Islet precursor cell (in vitro differentiated cells): ENCODE measurements at regions not wholly inside any gene's neighbourhood (a gene's known extent, or its start where the extent isn't known, plus 50 kb on each side); places are given as distances from the start of the nearest gene placed in this dataset.
"Not testable (repeated sequence)": the region's sequence is repeated elsewhere in the genome, so short reads cannot be mapped to it uniquely, and the experiment has no call there.

ENCODE experiments used
- DNase-seq: peaks from one replicate; pipeline ENCODE4 v3.0.0-alpha.2; 2018

DNA sequence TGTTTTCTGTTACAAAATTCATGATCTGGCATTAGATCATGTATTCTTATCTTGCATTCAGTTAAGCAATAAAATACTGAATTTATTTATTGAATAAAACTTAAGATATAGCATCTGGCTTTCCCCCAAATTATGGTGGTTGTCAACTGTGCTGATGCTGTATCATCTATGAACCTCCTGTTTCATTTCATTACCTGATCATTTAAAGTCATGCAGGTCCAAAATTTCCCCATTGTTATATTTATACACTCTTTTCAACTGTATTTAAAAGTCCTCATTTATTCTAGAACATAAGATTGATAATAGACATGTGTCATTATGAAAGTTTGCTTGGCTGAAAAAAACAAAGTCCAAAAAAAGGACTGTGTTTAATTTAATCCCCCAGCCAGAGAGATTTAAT, 627.4 kb upstream of the ADGRB3 start:
- DNase-seq = no peak

DNA sequence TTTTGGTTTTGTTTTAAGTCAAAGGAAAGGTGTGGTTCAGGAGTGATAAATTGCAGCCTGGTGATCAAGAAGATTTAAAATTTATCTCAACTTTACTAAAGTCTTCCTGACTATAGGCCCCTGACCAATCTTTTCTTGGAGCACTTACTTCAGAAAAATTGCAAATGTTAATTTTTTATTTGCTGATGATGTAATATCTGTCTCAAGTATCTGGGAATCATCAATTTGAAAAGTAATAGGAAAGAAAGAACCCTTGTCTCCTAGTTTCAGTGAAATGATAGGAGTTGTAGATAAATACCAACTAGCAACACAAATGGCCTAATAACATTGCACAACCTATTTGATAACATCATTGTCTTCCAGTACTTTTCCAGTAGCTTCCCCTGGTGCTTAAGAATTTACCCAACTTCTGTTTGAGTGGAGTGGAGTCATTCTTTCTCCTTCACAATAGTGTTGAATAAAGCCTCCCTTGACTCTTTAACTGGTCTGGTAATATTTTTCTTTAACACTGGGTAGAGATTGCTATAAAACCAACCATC, 648.3 kb upstream of the ADGRB3 start:
- DNase-seq = no peak

DNA sequence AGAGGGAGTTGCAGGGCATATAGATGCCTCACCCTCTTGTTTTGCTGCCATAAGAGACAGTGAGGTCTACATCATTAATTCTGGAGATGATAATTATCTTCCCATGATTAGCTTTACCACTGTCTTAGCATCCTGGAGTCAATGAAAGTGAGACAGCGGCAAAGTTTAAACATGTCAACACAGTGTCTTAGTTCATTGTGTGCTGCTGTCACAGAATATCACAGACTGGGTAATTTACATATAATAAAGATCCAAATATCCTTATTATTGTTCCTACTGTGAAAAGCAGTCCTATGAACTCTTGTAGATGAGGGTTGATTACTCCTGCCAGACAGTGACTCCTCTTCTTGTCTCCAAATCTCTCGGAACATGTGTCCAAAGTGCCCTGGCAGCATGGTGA, 658.6 kb upstream of the ADGRB3 start:
- DNase-seq = no peak

DNA sequence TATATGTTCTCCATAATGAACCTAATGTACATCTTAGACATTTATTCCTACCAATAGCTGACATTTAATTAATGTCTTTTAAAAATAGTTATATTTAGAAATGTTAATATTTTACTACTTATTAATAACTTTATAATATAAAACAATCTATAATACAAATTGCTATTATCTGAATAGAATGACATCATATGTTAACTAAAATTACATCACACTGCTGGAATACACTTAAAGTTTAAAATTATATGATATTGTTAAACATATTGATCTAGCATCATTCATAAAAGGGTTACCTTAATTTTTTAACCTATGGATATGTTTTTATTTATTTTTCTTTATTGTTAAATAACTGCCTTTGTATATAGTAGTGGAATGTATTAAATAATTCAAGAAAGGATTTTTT, 660.2 kb upstream of the ADGRB3 start:
- no peak for DNase-seq

DNA sequence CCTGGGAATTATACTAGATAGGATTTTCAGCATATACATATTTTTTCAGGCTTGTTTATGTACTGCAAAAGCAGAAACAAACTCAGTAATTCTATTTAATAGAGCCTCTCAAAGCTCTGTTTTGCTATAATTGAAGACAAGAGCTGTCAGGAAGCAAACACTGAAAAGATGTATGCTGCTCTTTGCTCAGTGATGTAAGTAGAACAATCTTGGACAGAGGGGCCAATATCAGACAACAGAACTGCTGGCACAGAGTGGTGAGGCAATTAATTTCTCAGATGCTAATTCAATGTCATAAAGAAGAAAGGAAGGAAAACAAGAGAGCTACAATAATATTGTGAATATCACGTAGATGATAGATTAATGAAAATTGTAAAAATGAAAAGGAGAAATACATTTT, 663.3 kb upstream of the ADGRB3 start:
- no peak for DNase-seq

DNA sequence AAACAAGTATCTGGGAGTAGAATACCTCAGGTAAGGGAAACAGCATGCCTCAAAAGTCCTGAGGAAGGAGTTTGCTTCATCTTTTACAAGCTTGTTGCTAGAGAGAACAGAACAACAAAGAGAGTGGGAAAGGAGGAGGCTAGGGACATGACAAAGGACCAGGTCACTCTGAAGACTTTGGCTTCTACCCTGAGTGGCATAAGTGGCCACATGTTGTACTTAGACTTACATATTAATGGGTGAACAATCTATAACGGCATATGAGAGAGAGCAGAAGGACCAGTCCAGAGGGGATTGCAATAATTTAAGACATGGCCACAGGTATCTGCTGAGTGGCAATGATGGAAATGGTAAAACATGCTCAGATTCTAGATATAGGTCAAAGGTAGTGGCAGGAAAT, 668.3 kb upstream of the ADGRB3 start:
- DNase-seq = no peak

DNA sequence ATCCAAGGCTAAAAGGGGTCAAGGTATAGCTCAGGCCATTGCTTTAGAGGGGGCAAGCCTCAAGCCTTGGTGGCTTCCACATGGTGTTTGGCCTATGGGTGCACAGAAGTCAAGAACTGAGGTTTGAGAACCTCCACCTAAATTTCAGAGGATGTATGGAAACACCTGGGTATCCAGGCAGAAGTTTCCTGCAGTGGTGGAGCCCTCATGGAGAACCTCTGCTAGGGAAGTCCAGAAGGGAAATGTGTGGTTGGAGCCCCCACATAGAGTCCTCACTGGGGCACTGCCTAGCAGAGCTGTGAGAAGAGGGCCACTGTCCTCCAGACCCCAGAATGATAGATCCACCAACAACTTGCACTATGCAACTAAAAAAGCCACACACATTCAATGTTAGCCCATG, 678.7 kb upstream of the ADGRB3 start:
- no peak for DNase-seq

DNA sequence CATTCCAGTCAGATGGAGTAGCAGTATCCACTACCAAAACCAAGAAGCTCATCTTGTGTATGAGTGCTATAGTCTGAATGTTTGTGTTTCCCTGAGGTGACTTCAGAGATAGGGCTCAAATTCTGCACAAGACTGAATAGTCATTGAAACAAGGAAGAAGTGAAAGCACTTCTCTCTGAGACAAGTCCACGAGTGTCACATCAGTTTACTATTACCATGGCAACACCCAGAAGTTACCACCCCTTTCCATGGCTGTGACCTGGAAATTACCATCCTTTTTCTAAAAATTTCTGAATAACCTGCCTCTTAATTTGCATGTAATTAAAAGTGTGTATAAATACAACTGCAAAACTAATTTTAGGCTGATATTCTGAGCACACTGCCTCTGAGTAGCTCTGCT, 682.1 kb upstream of the ADGRB3 start:
- no peak for DNase-seq

DNA sequence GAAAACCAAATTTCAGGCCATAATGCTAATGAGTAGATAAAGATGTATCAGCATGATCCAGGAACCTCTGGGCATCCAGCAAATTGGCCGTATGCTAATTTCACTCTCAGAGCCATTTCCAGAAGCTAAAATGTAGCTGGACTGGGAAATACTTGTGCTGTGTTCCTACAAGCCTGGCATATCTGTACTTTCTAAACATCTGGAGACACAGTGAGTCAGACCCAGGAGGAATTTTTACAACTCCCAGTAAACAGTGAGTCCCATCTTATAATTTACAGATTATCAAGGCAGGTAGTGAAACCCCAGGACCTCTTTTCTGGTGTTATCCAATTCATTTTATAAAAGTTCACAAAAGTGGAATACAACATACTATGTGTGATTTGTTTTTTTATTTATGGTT, 683.0 kb upstream of the ADGRB3 start:
- DNase-seq = no peak

DNA sequence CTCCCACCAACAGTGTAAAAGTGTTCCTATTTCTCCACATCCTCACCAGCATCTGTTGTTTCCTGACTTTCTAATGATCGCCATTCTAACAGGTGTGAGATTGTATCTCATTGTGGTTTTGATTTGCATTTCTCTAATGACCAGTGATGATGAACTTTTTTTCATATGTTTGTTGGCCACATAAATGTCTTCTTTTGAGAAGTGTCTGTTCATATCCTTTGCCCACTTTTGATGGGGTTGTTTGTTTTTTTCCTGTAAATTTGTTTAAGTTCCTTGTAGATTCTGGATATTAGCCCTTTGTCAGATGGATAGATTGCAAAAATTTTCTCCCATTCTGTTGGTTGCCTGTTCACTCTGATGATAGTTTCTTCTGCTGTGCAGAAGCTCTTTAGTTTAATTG, 687.3 kb upstream of the ADGRB3 start:
- not testable (repeated sequence) for DNase-seq

DNA sequence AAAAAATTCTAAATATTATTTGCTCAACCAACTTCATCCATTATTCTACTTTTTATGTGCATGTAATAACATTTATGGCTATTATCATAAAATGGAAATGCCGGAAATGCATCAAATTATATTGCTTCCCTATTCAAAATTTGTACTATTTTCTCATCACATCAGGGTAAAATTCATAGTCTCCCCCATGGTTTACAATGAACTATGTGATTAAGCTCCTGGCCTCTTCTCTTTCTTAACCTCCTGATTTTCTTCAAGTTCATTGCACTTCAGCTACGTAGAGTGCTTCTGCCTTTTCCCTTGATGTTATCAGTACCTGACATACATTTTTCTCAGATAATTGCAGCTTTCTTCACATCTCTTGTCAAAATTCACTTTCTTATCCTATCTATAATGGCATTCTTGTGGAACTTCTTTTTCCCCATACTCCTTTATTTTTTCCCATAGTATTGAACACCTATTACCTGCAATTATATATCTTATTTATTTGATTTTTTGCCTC, 699.1 kb upstream of the ADGRB3 start:
- DNase-seq = no peak

DNA sequence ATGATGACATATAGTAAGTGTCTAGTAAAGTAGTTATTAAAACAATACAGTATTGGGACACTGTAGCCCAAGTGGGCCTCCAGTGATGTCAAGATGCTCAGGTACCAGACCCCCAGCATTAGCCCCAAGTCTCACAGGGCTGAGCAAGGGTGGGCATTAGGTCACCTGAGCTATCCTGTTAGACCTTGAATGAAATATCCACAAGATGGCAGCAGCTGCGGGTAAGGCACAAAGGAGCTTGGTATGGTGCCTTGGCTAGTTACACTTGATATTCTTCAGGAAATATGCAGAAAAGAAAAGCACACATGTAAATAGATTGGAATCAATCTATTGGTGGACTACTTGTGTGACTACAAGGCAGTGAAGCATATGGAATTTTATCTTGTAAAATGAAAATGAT, 701.8 kb upstream of the ADGRB3 start:
- no peak for DNase-seq

DNA sequence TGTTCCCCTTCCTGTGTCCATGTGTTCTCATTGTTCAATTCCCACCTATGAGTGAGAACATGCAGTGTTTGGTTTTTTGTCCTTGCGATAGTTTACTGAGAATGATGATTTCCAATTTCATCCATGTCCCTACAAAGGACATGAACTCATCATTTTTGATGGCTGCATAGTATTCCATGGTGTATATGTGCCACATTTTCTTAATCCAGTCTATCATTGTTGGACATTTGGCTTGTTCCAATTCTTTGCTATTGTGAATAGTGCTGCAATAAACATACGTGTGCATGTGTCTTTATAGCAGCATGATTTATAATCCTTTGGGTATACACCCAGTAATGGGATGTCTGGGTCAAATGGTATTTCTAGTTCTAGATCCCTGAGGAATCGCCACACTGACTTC, 712.5 kb upstream of the ADGRB3 start:
- DNase-seq = not testable (repeated sequence)

DNA sequence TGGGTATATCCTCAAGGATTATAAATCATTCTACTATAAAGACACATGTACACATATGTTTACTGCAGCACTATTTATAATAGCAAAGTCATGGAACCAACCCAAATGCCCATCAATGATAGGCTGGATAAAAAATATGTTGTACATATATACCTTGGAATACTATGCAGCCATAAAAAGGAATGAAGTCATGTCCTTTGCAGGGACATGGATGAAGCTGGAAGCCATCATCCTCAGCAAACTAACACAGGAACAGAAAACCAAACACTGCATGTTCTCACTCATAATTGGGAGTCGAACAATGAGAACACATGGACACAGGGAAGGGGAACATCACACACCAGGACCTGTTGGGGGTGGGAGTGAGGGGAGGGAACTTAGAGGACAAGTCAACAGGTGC, 715.0 kb upstream of the ADGRB3 start:
- not testable (repeated sequence) for DNase-seq

DNA sequence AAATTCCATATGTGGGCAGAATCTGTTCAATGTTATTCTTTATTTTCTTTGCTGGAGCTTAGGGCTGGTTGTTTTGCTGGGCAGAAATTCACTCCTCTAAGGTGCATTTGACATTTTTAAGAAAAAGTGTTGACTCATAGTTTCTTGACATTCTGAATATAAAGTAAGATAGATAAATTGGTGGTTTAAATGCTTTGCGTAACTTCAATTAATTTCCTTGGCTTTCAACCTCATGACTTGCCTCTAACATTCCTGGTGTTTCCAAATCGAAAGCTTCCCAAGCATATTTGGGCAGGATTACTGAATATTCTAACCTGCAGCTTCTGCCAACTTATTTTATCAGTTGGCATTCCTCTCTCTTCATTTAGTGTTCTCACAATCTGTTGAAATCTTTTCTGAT, 718.7 kb upstream of the ADGRB3 start:
- DNase-seq = no peak

DNA sequence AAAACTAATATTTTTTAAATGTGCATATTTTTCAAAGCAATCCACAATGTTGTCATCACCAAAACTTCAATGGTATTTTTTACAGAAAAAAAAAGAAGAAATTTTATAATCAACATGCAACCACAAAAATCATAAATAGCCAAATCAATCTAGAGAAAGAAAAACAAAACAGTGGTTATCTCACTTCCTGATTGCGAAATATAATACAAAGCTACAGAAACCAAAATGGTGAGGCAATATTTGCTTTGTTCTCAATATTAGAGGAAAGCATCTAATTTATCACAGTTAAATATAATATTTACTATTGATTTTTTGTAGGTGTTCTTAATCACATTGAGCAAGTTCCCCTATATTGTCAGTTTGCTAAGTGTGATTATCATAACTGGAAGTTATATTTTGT, 720.7 kb upstream of the ADGRB3 start:
- no peak for DNase-seq

DNA sequence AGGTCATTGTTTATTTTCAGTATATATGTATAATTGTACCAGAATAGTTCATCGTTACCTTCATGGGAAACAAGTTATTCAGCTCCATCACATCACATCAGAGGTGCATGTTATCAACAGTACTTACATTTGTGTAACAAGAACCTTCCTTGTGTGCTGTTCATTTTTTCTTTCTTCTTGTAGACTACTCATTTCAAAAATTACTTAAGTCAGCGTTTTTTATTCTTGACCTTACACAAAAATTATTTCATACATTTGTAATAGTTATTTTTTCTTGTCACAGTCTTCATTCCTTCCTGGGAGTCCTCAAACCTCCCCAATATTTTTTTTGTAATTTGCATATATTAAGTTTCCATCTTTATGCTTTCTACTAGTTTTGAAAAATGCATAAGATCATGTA, 725.7 kb upstream of the ADGRB3 start:
- DNase-seq = no peak

DNA sequence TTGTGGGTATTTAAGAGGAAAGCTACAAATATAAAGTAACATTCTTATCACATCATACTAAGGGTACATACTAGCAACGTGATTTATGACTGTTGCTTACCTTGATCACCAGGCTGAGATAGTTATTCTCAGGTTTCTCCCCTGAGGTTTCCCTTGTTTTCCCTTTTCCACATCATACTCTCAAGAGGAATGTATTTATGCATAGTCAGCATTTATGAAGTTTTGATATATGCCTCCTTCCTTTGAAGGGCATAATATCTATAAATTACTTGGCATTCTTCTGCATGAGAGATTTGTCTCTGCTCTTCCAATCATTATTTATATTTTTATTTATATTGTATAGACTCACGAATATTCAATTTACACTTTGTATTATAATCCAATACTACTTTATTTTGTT, 726.7 kb upstream of the ADGRB3 start:
- DNase-seq = no peak

DNA sequence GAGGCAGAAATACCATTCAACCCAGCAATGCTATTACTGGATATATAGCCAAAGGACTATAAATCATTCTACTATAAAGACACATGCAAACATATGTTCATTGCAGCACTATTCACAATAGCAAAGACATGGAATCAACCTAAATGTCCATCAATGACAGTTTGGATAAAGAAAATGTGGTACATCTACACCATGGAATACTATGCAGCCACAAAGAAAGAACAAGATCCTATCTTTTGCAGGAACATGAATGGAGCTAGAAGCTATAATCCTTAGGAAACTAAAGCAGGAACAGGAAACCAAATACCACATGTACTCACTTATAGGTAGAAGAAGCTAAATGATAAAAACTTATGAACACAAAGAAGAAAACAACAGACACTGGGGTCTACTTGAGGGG, 730.3 kb upstream of the ADGRB3 start:
- DNase-seq = not testable (repeated sequence)

DNA sequence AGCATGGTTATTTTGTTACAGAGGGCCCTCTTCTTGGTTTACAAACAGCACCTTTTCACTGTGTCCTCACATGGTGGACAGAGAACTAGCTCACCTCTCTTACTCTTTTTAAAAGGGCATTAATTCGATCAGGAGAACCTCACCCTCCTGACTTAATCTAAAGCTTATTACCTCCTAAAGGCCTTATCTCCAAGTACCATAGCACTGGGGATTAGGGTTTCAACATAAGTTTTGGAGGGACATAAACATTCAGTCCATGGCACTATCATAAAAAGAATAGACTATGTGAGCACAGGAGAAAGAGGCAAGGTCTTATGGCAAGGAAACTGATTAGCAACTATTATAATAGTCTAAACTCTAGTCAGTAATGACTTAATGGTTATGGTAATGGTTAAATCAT, 736.2 kb upstream of the ADGRB3 start:
- no peak for DNase-seq

DNA sequence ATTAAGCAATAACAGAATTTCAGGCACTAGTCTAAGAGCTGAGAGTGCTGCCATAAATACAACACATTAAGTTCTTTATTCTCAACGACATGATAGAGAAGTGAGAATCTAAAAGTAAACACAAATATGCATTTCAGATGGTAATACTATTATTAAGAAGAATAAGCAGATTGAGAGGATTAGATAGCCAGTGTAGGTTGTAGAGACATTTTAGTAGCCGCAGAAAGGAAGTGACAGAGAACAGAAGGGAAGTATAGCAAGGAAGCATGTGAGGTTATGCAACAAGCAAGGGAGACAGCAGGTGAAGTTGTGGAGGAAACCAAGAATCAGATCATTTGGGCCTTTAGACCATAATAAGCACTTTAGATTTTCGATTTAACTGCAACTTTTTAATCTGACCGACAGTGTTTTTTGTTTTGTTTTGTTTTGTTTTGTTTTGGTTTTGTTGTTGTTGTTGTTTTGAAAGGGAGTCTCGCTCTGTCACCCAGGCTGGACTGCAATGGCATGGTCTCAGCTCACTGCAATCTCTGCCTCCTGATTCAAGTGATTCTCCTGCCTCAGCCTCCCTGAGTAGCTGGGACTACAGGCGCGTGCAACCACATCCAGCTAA, 737.0 kb upstream of the ADGRB3 start:
- no peak for DNase-seq

DNA sequence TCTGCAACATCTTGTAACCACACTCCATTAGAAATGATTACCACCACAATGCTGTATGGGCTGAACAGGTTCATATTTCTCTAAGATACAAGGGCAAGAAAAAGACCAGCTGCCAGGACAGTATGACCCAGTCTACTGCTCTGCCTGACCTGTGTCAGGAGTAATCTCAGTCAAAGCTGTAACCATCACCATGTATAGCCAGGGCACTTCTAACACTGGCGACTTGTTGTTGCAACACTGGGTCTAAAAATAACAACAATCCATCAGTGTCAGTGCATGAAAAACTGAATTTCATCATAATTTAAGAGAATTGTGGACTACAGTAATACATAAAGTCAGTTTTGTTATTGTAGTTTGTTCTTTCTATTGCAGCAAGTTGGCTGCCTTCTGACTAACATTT, 738.6 kb upstream of the ADGRB3 start:
- DNase-seq = no peak

DNA sequence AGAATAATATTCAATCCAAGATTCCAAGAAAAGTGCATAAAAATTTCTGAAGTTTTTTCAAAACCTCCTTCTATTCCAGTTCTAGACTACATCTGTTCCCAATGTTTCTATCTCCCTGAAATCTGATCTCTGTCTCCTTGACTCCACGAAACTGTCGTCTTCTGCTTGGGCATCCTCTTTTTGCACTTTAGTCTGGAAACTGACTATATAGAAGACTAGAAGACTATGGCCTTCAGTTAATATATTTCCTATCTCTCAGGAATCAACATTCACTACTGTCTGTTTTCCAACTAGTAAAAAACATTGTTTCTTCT, 745.4 kb upstream of the ADGRB3 start:
- DNase-seq = no peak

DNA sequence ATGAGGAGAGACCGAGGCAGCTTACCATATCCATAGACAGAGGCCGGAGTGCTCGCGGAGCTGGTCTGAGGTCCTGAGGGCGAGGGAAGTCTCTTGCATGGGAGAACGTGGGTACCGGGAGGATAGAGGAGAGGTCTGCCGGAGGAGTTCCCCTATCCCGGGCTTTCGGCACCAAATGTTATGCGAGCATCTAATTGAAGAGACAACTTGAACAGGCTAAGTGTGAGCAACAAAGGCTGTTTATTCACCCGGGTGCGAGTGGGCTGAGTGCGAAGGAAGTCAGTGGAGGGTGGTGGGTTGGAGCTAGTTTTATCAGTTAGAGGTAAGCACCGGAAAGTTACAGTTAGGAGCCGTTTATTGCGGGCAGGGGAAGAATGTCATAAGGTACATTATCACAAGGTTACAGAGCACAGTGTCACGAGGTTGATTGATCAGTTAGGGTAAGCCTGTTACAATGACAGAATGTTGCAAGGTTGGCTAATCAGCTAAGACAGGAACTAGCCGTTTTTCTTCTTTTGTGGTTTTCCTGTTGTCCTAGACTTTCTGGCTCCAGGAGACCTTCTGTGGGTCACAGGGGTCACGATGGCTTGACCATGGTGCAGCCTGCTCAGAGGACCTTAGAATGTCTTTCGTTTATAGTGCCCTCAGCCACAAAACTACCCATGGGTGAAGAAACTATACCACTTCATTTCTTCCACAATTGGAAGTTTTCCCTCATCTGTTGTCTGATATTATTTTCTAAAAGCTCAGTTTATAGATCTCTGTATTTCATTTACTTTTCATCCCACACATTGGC, 746.0 kb upstream of the ADGRB3 start:
- no peak for DNase-seq

DNA sequence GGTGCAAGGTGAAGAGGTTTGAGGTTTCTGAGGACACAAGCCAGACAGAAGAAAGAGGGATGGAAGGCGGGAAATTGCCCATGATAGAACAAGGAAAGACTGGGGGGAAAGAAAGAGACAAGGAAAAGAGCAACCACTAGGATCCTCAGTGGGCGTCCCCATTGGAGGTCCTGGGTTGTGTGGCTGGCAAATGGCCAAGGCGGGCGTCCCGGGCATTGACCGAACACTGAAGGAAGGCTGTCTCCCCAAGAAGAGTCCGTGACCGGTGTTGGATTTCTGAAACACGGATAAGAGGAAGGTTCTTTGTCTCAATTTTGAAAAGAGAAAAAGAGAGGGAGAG, 746.6 kb upstream of the ADGRB3 start:
- no peak for DNase-seq
